ENCODE measurements at regions not wholly inside any gene's neighbourhood (a gene's known extent, or its start where the extent isn't known, plus 50 kb on each side); places are given as distances from the start of the nearest gene placed in this dataset.

- no peak for DNase-seq (ENCODE audit: low spot score)
- TF ChIP-seq, protein P1, sequence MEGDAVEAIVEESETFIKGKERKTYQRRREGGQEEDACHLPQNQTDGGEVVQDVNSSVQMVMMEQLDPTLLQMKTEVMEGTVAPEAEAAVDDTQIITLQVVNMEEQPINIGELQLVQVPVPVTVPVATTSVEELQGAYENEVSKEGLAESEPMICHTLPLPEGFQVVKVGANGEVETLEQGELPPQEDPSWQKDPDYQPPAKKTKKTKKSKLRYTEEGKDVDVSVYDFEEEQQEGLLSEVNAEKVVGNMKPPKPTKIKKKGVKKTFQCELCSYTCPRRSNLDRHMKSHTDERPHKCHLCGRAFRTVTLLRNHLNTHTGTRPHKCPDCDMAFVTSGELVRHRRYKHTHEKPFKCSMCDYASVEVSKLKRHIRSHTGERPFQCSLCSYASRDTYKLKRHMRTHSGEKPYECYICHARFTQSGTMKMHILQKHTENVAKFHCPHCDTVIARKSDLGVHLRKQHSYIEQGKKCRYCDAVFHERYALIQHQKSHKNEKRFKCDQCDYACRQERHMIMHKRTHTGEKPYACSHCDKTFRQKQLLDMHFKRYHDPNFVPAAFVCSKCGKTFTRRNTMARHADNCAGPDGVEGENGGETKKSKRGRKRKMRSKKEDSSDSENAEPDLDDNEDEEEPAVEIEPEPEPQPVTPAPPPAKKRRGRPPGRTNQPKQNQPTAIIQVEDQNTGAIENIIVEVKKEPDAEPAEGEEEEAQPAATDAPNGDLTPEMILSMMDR (IDR thresholded peaks at IDR 0.05; ENCODE audit: extremely low read depth, missing control alignments): no peak
Measured at GRCh38 chr6:137766596-137767370, 100.3 kb upstream of the TNFAIP3 start.

DNA sequence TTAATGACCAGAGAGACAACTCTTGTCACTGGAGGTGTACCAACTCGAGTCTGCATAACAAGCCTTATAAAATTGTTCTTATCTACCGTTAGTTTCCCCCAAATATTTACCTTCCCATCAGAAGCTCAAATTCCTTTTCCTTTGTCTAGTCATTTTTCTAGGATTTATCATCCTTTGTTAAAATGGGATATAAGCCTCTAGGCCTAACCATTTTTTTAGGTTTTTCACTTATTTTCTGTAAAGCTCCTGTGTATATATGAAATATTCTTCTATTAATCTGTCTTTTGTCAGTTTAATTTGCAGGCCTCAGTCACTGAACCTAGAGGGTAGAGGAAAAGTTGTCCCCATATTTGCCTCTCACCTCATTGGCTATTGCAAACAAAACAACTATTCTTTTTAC, 99.6 kb upstream of the TNFAIP3 start:
- TF ChIP-seq, protein P1 (IDR thresholded peaks at IDR 0.05; ENCODE audit: extremely low read depth, missing control alignments): no peak
- no peak for DNase-seq (ENCODE audit: low spot score)

DNA sequence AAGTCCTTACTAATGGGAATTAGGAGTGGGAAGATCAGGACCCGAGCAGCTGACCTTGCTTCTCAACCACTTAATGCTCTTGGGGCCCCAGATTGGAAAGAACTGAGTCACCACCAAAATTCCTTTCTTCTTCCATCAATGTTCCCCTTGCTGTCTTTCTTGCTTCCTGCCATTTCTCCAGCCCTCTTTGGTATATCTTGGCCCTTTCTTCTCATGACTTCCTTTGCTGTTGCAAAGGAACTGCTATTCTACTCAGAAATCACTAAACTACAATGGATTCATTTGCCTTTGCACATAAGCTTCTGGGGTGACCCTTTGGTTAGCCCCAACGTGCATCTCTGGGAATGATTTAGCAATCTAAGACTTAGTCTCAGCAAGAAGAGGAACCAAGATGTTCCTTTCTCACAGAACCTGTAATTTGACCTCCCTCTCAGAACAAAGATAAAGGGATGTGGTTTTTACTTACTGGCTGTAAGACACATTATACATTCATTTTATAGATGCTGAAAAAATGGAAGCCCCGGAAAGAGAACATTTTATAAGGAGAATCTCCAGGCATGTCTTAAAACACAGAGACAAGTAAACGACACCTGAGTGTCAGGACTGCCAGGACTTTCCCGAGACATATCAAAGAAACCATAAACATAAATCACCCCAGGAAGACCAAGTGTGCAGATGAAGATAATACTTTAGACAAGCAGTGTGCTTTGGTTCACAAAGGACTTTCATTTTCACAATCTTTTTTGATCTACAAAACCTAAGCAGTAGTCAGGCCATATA, 99.0 kb upstream of the TNFAIP3 start:
- DNase-seq (ENCODE audit: low spot score): peak; percentile 59
- TF ChIP-seq, protein P1 (IDR thresholded peaks at IDR 0.05; ENCODE audit: extremely low read depth, missing control alignments): no peak

GRCh38 chr6:137768935-137769334, 98.1 kb upstream of the TNFAIP3 start:
- TF ChIP-seq, protein P1 (IDR thresholded peaks at IDR 0.05; ENCODE audit: extremely low read depth, missing control alignments): no peak
- no peak for DNase-seq (ENCODE audit: low spot score)

GRCh38 chr6:137769797-137770362, 97.2 kb upstream of the TNFAIP3 start:
- DNase-seq (ENCODE audit: low spot score): no peak
- TF ChIP-seq, protein P1 (IDR thresholded peaks at IDR 0.05; ENCODE audit: extremely low read depth, missing control alignments): no peak

- TF ChIP-seq, protein P1 (IDR thresholded peaks at IDR 0.05; ENCODE audit: extremely low read depth, missing control alignments): no peak
- no peak for DNase-seq (ENCODE audit: low spot score)
Measured at GRCh38 chr6:137772541-137773250, 94.4 kb upstream of the TNFAIP3 start.
